GM23338 (cell line): ENCODE measurements at regions not wholly inside any gene's neighbourhood (a gene's known extent, or its start where the extent isn't known, plus 50 kb on each side); places are given as distances from the start of the nearest gene placed in this dataset.

ENCODE experiments used
- ATAC-seq: fragments of 200-7000 bp; cut with Tn5 transposase; 3 replicates; pipeline ENCODE4 v1.9.1; 2020
- DNase-seq: peaks from one replicate; pipeline ENCODE4 v3.0.0-alpha.2; 2015; ENCODE audit warnings: low spot score
- H2AFZ ChIP-seq: fragments of 200-600 bp; sonication (generic); 2 replicates; pipeline ENCODE4 v1.8.0; 2016; ENCODE audit warnings: antibody characterized with exemption, mild to moderate bottlenecking, moderate library complexity
- H3F3A ChIP-seq: fragments of 200-600 bp; sonication (generic); replicated peaks from 2 replicates; pipeline ENCODE4 v1.8.0; 2017; ENCODE audit warnings: antibody characterized with exemption, mixed run types, low read depth
- H3K27ac ChIP-seq: fragments of 200-600 bp; sonication (generic); 2 replicates; pipeline ENCODE4 v1.6.1; 2016; ENCODE audit warnings: low read depth
- H3K27me3 ChIP-seq: fragments of 200-600 bp; sonication (generic); 2 replicates; pipeline ENCODE4 v1.8.0; 2016; ENCODE audit warnings: mild to moderate bottlenecking, mixed run types, moderate library complexity; ENCODE audit not compliant: insufficient read depth
- H3K36me3 ChIP-seq: fragments of 200-600 bp; sonication (generic); 2 replicates; pipeline ENCODE4 v1.8.0; 2016; ENCODE audit warnings: mild to moderate bottlenecking; ENCODE audit not compliant: insufficient read depth
- H3K4me1 ChIP-seq: fragments of 200-600 bp; sonication (generic); 2 replicates; pipeline ENCODE4 v1.8.0; 2016; ENCODE audit warnings: mild to moderate bottlenecking, moderate library complexity; ENCODE audit not compliant: insufficient read depth
- H3K4me2 ChIP-seq: fragments of 200-600 bp; sonication (generic); 2 replicates; pipeline ENCODE4 v1.7.1; 2017; ENCODE audit warnings: mixed run types
- H3K4me3 ChIP-seq: fragments of 200-600 bp; sonication (generic); 2 replicates; pipeline ENCODE4 v1.6.1; 2016; ENCODE audit warnings: mixed run types
- H3K79me2 ChIP-seq: fragments of 200-600 bp; sonication (generic); replicated peaks from 2 replicates; pipeline ENCODE4 v1.8.0; 2017; ENCODE audit warnings: mild to moderate bottlenecking; ENCODE audit not compliant: insufficient read depth
- H3K9me2 ChIP-seq: fragments of 200-600 bp; sonication (generic); 2 replicates; pipeline ENCODE4 v1.8.0; 2017; ENCODE audit not compliant: insufficient read depth
- H4K20me1 ChIP-seq: fragments of 200-600 bp; sonication (generic); replicated peaks from 2 replicates; pipeline ENCODE4 v1.8.0; 2017; ENCODE audit warnings: mild to moderate bottlenecking; ENCODE audit not compliant: insufficient read depth
- H3K27ac Mint-ChIP-seq: 2 replicates; pipeline ENCODE4 v1.8.0; 2020; ENCODE audit warnings: inconsistent platforms, mild to moderate bottlenecking, moderate library complexity, mixed read lengths
- H3K27me3 Mint-ChIP-seq: 3 replicates; pipeline ENCODE4 v1.8.0; 2022; ENCODE audit warnings: low read depth, mild to moderate bottlenecking, moderate library complexity, mixed read lengths, inconsistent platforms; ENCODE audit not compliant: insufficient read depth, poor library complexity
- H3K36me3 Mint-ChIP-seq: 3 replicates; pipeline ENCODE4 v1.8.0; 2021; ENCODE audit warnings: low read depth, mild to moderate bottlenecking, inconsistent platforms, moderate library complexity, mixed read lengths
- H3K4me1 Mint-ChIP-seq: 3 replicates; pipeline ENCODE4 v1.8.0; 2020; ENCODE audit warnings: mild to moderate bottlenecking, inconsistent platforms, mixed read lengths
- H3K4me3 Mint-ChIP-seq: 3 replicates; pipeline ENCODE4 v1.8.0; 2021; ENCODE audit warnings: moderate library complexity, mild to moderate bottlenecking, inconsistent platforms, mixed read lengths
- H3K9me3 Mint-ChIP-seq: 3 replicates; pipeline ENCODE4 v1.8.0; 2020; ENCODE audit warnings: moderate library complexity, mild to moderate bottlenecking, inconsistent platforms, mixed read lengths
- CTCF ChIP-seq, 2 experiments: fragments of 200-600 bp in 1 of 2; sonication (generic) in 1 of 2; conservative IDR thresholded peaks; 2 replicates each; pipeline versions ENCODE4 v1.5.1 to v1.6.1; 2016 to 2017; ENCODE audit warnings: antibody characterized with exemption in 2 of 2, low read depth in 2 of 2, mild to moderate bottlenecking in 2 of 2, moderate library complexity in 1 of 2
- ETS1 ChIP-seq: IDR thresholded peaks from 2 replicates; pipeline ENCODE4 v1.6.1; 2016; ENCODE audit warnings: antibody characterized with exemption
- EZH2 ChIP-seq: fragments of 200-600 bp; sonication (generic); IDR thresholded peaks from one replicate; pipeline ENCODE4 v1.8.0; 2017; ENCODE audit warnings: antibody characterized with exemption, mild to moderate bottlenecking, low read depth; ENCODE audit not compliant: unreplicated experiment
- EZH2phosphoT487 ChIP-seq: fragments of 200-600 bp; sonication (generic); IDR thresholded peaks from one replicate; pipeline ENCODE4 v1.8.1; 2018; ENCODE audit warnings: antibody characterized with exemption; ENCODE audit not compliant: unreplicated experiment
- JUNB ChIP-seq: IDR thresholded peaks from one replicate; pipeline ENCODE4 v1.6.1; 2016; ENCODE audit warnings: antibody characterized with exemption; ENCODE audit not compliant: unreplicated experiment
- POLR2AphosphoS5 ChIP-seq: IDR thresholded peaks from 2 replicates; pipeline ENCODE4 v1.6.1; 2016; ENCODE audit warnings: antibody characterized with exemption, low read depth
- ZNF114 ChIP-seq: fragments of 250-450 bp; sonication (Bioruptor Pico); IDR thresholded peaks from 2 replicates; pipeline ENCODE4 v1.5.0; 2020; ENCODE audit warnings: mild to moderate bottlenecking, moderate library complexity
- ZNF331 ChIP-seq: fragments of 250-450 bp; sonication (Bioruptor Pico); IDR thresholded peaks from 2 replicates; pipeline ENCODE4 v1.5.0; 2020; ENCODE audit warnings: low read depth, mild to moderate bottlenecking, moderate library complexity
- ZNF462 ChIP-seq: fragments of 250-450 bp; sonication (Bioruptor Pico); IDR thresholded peaks from 2 replicates; pipeline ENCODE4 v1.5.0; 2020; ENCODE audit warnings: mild to moderate bottlenecking, moderate library complexity

- TF ChIP-seq EZH2phosphoT487: no peak
- TF ChIP-seq ZNF114: no peak
- TF ChIP-seq ZNF331 (CRISPR knock-in tag): no peak
- TF ChIP-seq CTCF (conservative IDR thresholded peaks at IDR 0.05; ENCODE audit: low read depth in 2 of 2): no peak
- TF ChIP-seq EZH2: no peak
- no peak for TF ChIP-seq JUNB
- no peak for TF ChIP-seq ETS1
- TF ChIP-seq POLR2AphosphoS5: no peak
- no peak for TF ChIP-seq ZNF462 (CRISPR knock-in tag)
- Histone ChIP-seq H3K4me2 (no peak overlapping the region), H3K4me1 (peaks cover 40% of the 10 kb centered on the region), H2AFZ (no peak overlapping the region), H3K36me3 (no peaks in the 10 kb centered on the region), H4K20me1 (no peaks in the 10 kb centered on the region), H3K4me3 (no peak overlapping the region), H3K79me2 (no peaks in the 10 kb centered on the region), H3F3A (no peaks in the 10 kb centered on the region), H3K27me3 (no peaks in the 10 kb centered on the region), H3K9me2 (no peaks in the 10 kb centered on the region), H3K27ac (no peak overlapping the region)
- no peaks in the 10 kb centered on the region for H3K9me3 Mint-ChIP-seq
- no peak overlapping the region for H3K4me3 Mint-ChIP-seq
- DNase-seq (no peak), ATAC-seq (no peak)
- no peaks in the 10 kb centered on the region for H3K36me3 Mint-ChIP-seq
- H3K27me3 Mint-ChIP-seq: no peaks in the 10 kb centered on the region
- peaks cover 40% of the 10 kb centered on the region for H3K4me1 Mint-ChIP-seq
- no peak overlapping the region for H3K27ac Mint-ChIP-seq
These were observed 128.9 kb upstream of the SATB2 start for GRCh38 chr2:199586646-199587045.
